Mesothelial cell of epicardium (in vitro differentiated cells): ENCODE measurements at regions not wholly inside any gene's neighbourhood (a gene's known extent, or its start where the extent isn't known, plus 50 kb on each side); places are given as distances from the start of the nearest gene placed in this dataset.

Experiments used
- DNase-seq, 2 experiments: peaks; one replicate each; pipeline ENCODE4 v3.0.0; 2021; ENCODE audit warnings: low spot score in 2 of 2; ENCODE audit not compliant: unreplicated experiment in 2 of 2
- H3K27ac Mint-ChIP-seq: 2 replicates; pipeline ENCODE4 v1.8.0; 2021; ENCODE audit warnings: mixed read lengths
- H3K27me3 Mint-ChIP-seq: 2 replicates; pipeline ENCODE4 v1.8.0; 2021; ENCODE audit warnings: low read depth, mixed read lengths
- H3K36me3 Mint-ChIP-seq: 2 replicates; pipeline ENCODE4 v1.8.0; 2021; ENCODE audit warnings: mixed read lengths
- H3K4me1 Mint-ChIP-seq: 2 replicates; pipeline ENCODE4 v1.8.0; 2021; ENCODE audit warnings: mixed read lengths
- H3K4me3 Mint-ChIP-seq: 2 replicates; pipeline ENCODE4 v1.8.0; 2021; ENCODE audit warnings: mild to moderate bottlenecking, moderate library complexity, mixed read lengths
- H3K9me3 Mint-ChIP-seq: 2 replicates; pipeline ENCODE4 v1.8.0; 2021; ENCODE audit warnings: mixed read lengths
- TF ChIP-seq, protein P1 (sequence below): fragments of 200-600 bp; sonication (generic); IDR thresholded peaks from one replicate; pipeline ENCODE4 v1.5.0; 2021; ENCODE audit warnings: antibody characterized with exemption; ENCODE audit not compliant: unreplicated experiment

DNA sequence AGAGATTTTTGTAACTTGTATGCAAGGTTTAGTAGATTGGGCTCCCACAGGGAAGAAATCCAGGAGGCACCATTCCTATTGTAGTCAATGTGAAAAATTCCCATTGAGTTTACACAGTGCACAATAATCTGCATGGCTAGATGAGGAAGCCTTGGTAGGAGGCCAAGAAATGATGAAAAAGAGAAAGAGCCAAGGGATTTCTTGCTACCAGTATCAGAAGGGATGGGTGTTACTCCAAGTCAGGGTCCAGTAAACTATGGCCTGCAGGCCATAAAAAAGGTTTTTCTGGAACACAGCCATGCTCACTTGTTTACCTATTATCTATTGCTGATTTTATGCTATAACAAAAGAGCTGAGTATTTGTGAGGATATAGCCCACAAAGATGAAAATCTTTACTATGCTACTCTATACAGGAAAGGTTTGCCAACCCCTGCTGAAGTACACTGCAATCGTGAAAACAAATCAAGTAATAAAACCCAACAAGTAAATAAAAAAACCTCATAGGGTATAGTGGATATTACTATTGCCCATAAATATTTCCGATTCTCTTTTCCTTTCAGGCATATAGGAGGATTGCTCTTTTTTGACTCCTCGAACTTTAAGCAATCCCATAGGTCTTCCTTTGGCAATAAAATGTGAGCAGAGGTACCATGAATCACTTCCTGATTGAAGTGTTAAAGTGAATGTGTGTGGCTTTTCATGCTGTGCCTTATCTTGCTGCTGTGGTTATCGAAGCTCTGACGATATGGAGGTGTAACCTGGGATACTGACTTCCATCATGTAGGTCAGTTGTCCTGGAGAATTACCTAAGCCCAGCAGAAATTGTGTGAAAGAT is 256.3 kb upstream of the MAGI2 start:
- Mint-ChIP-seq H3K4me3 (no peak overlapping the region), H3K36me3 (no peaks in the 10 kb centered on the region), H3K9me3 (no peaks in the 10 kb centered on the region), H3K27me3 (no peaks in the 10 kb centered on the region), H3K4me1 (peaks cover 12% of the 10 kb centered on the region), H3K27ac (no peak overlapping the region)
- DNase-seq = no peak
- TF ChIP-seq, protein P1, sequence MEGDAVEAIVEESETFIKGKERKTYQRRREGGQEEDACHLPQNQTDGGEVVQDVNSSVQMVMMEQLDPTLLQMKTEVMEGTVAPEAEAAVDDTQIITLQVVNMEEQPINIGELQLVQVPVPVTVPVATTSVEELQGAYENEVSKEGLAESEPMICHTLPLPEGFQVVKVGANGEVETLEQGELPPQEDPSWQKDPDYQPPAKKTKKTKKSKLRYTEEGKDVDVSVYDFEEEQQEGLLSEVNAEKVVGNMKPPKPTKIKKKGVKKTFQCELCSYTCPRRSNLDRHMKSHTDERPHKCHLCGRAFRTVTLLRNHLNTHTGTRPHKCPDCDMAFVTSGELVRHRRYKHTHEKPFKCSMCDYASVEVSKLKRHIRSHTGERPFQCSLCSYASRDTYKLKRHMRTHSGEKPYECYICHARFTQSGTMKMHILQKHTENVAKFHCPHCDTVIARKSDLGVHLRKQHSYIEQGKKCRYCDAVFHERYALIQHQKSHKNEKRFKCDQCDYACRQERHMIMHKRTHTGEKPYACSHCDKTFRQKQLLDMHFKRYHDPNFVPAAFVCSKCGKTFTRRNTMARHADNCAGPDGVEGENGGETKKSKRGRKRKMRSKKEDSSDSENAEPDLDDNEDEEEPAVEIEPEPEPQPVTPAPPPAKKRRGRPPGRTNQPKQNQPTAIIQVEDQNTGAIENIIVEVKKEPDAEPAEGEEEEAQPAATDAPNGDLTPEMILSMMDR = no peak

DNA sequence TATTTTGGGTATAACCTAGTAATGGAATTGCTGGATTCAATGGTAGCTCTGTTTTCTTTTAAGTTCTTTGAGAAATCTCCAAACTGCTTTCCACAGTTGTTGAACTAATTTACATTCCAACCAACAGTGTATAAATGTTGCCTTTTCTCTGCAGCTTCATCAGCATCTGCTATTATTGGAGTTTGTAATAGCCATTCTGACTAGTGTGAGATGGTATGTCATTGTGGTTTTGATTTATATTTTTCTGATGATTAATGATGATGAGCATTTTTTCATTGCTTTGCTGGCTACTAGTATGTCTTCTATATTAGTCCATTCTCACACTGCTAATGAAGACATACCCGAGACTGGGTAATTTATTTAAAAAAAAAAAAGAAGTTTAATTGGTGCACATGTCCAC is 248.6 kb upstream of the MAGI2 start:
- Mint-ChIP-seq H3K27me3 (no peaks in the 10 kb centered on the region), H3K4me1 (no peaks in the 10 kb centered on the region), H3K4me3 (no peak overlapping the region), H3K27ac (no peak overlapping the region), H3K36me3 (no peaks in the 10 kb centered on the region), H3K9me3 (peaks cover 23% of the 10 kb centered on the region)
- DNase-seq = no peak
- TF ChIP-seq, protein P1 = no peak

DNA sequence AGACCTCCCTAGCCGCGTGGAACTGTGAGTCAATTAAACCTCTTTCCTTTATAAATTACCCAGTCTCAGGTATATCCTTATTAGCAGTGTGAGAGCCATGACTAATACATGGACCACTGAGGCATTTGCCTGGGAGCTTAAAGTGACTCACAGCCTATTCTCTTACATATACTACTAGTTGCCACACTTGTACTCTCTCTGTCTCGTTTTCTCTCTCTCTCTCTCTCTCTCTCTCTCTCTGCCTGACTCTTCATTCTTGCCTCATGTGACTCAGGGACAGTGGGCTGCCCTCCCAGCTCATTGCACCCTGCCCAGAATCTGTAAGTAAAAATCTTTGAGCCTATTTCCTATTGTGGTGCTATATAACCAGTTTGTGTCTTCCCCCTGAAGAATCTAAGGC is 238.5 kb upstream of the MAGI2 start:
- no peak overlapping the region for H3K27ac Mint-ChIP-seq
- H3K4me3 Mint-ChIP-seq = no peak overlapping the region
- DNase-seq = no peak
- H3K4me1 Mint-ChIP-seq = no peaks in the 10 kb centered on the region
- H3K27me3 Mint-ChIP-seq = peaks cover 2% of the 10 kb centered on the region
- no peaks in the 10 kb centered on the region for H3K36me3 Mint-ChIP-seq
- H3K9me3 Mint-ChIP-seq = no peaks in the 10 kb centered on the region
- TF ChIP-seq, protein P1 = no peak

DNA sequence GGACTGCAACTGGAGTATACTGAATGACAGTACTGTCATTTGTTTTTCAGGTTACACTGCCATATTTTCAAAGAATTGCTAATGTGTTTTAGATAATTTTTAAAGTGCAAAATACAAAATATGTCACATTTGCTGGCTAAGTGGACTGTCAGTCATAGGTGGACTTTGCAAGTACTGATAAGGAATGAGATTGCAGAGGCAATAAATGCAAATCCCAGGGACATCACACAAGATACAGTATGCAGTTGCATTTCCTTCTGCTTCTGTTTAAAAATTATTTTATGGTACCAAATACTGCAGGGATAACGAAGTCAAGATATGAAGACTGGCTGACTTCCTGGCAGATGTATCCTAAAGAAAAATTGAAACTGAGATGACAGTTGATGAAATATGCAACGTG is 237.6 kb upstream of the MAGI2 start:
- H3K4me3 Mint-ChIP-seq = no peak overlapping the region
- no peaks in the 10 kb centered on the region for H3K36me3 Mint-ChIP-seq
- TF ChIP-seq, protein P1 = no peak
- H3K27me3 Mint-ChIP-seq = peaks cover 2% of the 10 kb centered on the region
- DNase-seq = no peak
- no peaks in the 10 kb centered on the region for H3K9me3 Mint-ChIP-seq
- no peak overlapping the region for H3K27ac Mint-ChIP-seq
- H3K4me1 Mint-ChIP-seq = no peaks in the 10 kb centered on the region

DNA sequence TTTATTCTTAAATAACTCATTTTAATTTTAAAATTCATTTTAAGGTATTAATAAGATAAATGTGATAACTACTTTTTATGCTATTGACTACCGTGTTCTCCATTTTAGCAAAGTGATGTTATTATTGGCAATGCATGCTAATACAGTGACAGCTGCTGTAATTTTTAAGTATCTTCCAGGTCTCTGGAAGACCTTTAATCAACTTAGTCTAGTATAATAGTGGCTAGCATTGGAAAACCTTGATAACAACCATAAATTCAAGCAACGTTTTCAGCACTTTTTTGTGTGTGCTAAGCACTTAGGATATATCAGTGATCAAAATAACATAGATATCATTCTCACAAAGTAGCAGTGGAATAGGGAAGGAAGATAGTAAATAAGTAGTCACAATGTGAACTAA is 230.9 kb upstream of the MAGI2 start:
- Mint-ChIP-seq H3K9me3 (peaks cover 15% of the 10 kb centered on the region), H3K27me3 (peaks cover 4% of the 10 kb centered on the region), H3K4me3 (no peak overlapping the region), H3K27ac (no peak overlapping the region), H3K4me1 (peaks cover 3% of the 10 kb centered on the region), H3K36me3 (no peaks in the 10 kb centered on the region)
- TF ChIP-seq, protein P1 = no peak
- no peak for DNase-seq
